CD4-positive, alpha-beta T cell (primary cell): ENCODE measurements at regions not wholly inside any gene's neighbourhood (a gene's known extent, or its start where the extent isn't known, plus 50 kb on each side); places are given as distances from the start of the nearest gene placed in this dataset.

Source experiments
- ATAC-seq: fragments of 200-7000 bp; cut with Tn5 transposase; one replicate; pipeline ENCODE4 v1.10.0; 2022; ENCODE audit warnings: mild to moderate bottlenecking; ENCODE audit not compliant: poor library complexity
- CTCF ChIA-PET: fragments of 350-600 bp; sonication (Branson Sonifier 250); formaldehyde crosslinking; loops from one replicate; lab custom pipeline; 2021; ENCODE audit warnings: antibody characterized with exemption, inconsistent platforms; lab: Charles Lee
- POLR2A ChIA-PET: fragments of 350-600 bp; sonication (Branson Sonifier 250); formaldehyde crosslinking; loops from one replicate; lab custom pipeline; 2021; ENCODE audit warnings: antibody characterized with exemption, inconsistent platforms; lab: Charles Lee
- DNase-seq, 14 experiments: peaks; one replicate each; pipeline ENCODE4 v3.0.0-alpha.2; 2013 to 2020; ENCODE audit warnings: mixed read lengths in 2 of 14
- H3K27ac ChIP-seq, 2 donors: one replicate each; pipeline versions ENCODE4 v1.5.1 to v1.7.0; 2013; ENCODE audit warnings: low read length in 2 of 2, low read depth in 1 of 2, mild to moderate bottlenecking in 1 of 2
- H3K27me3 ChIP-seq, 2 experiments: 1 replicate in 1 of 2; 2 replicates in 1 of 2; pipeline versions ENCODE4 v1.6.1 to v1.7.0; 2013; ENCODE audit warnings: low read length in 2 of 2, control low read depth in 1 of 2, mild to moderate bottlenecking in 1 of 2, moderate library complexity in 1 of 2; ENCODE audit not compliant: insufficient read depth in 2 of 2, control insufficient read depth in 1 of 2
- H3K36me3 ChIP-seq: one replicate; pipeline ENCODE4 v1.6.1; 2013; ENCODE audit warnings: low read length, control low read depth; ENCODE audit not compliant: insufficient read depth
- H3K4me1 ChIP-seq: one replicate; pipeline ENCODE4 v1.6.1; 2013; ENCODE audit warnings: low read length, control low read depth; ENCODE audit not compliant: insufficient read depth
- H3K4me3 ChIP-seq: one replicate; pipeline ENCODE4 v1.5.1; 2013; ENCODE audit warnings: mild to moderate bottlenecking, low read length, moderate library complexity
- H3K9me3 ChIP-seq, 2 experiments: 1 replicate in 1 of 2; 2 replicates in 1 of 2; pipeline versions ENCODE4 v1.6.1 to v1.7.0; 2013; ENCODE audit warnings: low read length in 2 of 2, mild to moderate bottlenecking in 2 of 2, control low read depth in 1 of 2, moderate library complexity in 1 of 2; ENCODE audit not compliant: control insufficient read depth in 1 of 2, insufficient read depth in 1 of 2
- H3K27ac Mint-ChIP-seq: one replicate; pipeline ENCODE4 v1.8.0; 2020; ENCODE audit warnings: mixed read lengths
- H3K27me3 Mint-ChIP-seq: one replicate; pipeline ENCODE4 v1.8.0; 2021; ENCODE audit warnings: mixed read lengths
- H3K36me3 Mint-ChIP-seq: one replicate; pipeline ENCODE4 v1.8.0; 2021; ENCODE audit warnings: low read depth, mixed read lengths
- H3K4me1 Mint-ChIP-seq: one replicate; pipeline ENCODE4 v1.8.0; 2021; ENCODE audit warnings: low read depth, mixed read lengths
- H3K4me3 Mint-ChIP-seq: one replicate; pipeline ENCODE4 v1.8.0; 2020; ENCODE audit warnings: mild to moderate bottlenecking, mixed read lengths
- H3K9me3 Mint-ChIP-seq: one replicate; pipeline ENCODE4 v1.8.0; 2020; ENCODE audit warnings: mixed read lengths
- intact Hi-C, 2 experiments: fragments of 100-400 bp; cut with DNase I in 1 of 2; cut with micrococcal nuclease in 1 of 2; formaldehyde crosslinking; loops; one replicate each; pipeline versions ENCODE4 v1.15.1 to v1.9.0; 2023 to 2025; cut with DNase I, micrococcal nuclease
- TF ChIP-seq, protein P1 (sequence below): fragments of 200-600 bp; IDR thresholded peaks from one replicate; pipeline ENCODE4 v1.8.0; 2022; ENCODE audit warnings: antibody characterized with exemption, mild to moderate bottlenecking

DNA sequence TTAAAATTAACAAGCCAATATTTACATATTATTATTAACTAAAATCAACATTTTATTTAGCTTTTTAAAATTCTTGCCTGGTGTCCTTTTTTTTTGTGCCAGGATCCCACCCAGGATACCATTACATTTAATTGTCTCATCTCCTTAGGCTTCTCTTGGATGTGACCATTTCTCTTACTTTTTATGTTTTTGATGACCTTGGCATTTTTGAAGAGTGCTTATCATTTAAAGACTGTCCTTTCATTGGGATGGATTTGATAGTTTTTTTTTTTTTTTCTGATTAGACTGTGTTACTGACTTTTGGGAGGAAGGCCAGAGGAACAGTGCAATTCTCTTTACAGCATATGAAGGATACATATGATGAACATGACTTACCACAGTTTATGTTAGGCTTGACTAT lies 181.4 kb upstream of the SMIM30 start:
- ChIA-PET CTCF (no interaction called here), POLR2A (no interaction called here)
- H3K9me3 Mint-ChIP-seq = peaks cover 3% of the 10 kb centered on the region
- Histone ChIP-seq H3K36me3 (no peaks in the 10 kb centered on the region), H3K4me1 (no peaks in the 10 kb centered on the region), H3K27me3 (no peaks in the 10 kb centered on the region), H3K9me3 (peaks cover 0 to 5% of the 10 kb centered on the region in 2 experiments), H3K27ac (no peak overlapping the region), H3K4me3 (no peak overlapping the region)
- no peak for DNase-seq
- no peak overlapping the region for H3K4me3 Mint-ChIP-seq
- ATAC-seq = no peak
- intact Hi-C loops = no loop called here
- no peaks in the 10 kb centered on the region for H3K27me3 Mint-ChIP-seq
- no peaks in the 10 kb centered on the region for H3K36me3 Mint-ChIP-seq
- TF ChIP-seq, protein P1, sequence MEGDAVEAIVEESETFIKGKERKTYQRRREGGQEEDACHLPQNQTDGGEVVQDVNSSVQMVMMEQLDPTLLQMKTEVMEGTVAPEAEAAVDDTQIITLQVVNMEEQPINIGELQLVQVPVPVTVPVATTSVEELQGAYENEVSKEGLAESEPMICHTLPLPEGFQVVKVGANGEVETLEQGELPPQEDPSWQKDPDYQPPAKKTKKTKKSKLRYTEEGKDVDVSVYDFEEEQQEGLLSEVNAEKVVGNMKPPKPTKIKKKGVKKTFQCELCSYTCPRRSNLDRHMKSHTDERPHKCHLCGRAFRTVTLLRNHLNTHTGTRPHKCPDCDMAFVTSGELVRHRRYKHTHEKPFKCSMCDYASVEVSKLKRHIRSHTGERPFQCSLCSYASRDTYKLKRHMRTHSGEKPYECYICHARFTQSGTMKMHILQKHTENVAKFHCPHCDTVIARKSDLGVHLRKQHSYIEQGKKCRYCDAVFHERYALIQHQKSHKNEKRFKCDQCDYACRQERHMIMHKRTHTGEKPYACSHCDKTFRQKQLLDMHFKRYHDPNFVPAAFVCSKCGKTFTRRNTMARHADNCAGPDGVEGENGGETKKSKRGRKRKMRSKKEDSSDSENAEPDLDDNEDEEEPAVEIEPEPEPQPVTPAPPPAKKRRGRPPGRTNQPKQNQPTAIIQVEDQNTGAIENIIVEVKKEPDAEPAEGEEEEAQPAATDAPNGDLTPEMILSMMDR = no peak
- no peaks in the 10 kb centered on the region for H3K4me1 Mint-ChIP-seq
- H3K27ac Mint-ChIP-seq = no peak overlapping the region

DNA sequence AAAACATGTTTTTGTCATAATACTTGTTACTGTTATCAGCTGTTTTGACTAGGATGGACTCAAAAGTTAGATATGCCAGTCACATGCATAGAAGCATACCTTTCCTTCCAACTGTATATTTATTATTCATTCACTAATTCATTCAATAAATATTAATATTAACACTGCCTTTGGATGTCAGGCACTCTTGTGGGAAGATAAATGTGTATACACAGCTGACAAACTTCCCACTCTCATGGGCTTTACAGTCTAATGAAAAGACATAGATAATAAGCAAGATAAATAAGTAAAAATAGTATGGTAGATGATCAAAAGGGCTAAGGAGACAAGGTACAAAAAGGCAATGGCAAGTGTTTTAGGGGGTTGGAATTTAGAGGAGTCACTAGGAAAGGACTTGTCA lies 180.1 kb upstream of the SMIM30 start:
- Histone ChIP-seq H3K9me3 (peaks cover 0 to 7% of the 10 kb centered on the region in 2 experiments), H3K27ac (no peak overlapping the region), H3K27me3 (no peaks in the 10 kb centered on the region), H3K4me3 (no peak overlapping the region), H3K4me1 (no peaks in the 10 kb centered on the region), H3K36me3 (no peaks in the 10 kb centered on the region)
- H3K27me3 Mint-ChIP-seq = no peaks in the 10 kb centered on the region
- ATAC-seq (no peak), DNase-seq (no peak)
- peaks cover 3% of the 10 kb centered on the region for H3K9me3 Mint-ChIP-seq
- intact Hi-C loops = no loop called here
- H3K4me3 Mint-ChIP-seq = no peak overlapping the region
- H3K4me1 Mint-ChIP-seq = no peaks in the 10 kb centered on the region
- H3K27ac Mint-ChIP-seq = no peak overlapping the region
- ChIA-PET CTCF (no interaction called here), POLR2A (no interaction called here)
- no peaks in the 10 kb centered on the region for H3K36me3 Mint-ChIP-seq
- TF ChIP-seq, protein P1 = no peak

DNA sequence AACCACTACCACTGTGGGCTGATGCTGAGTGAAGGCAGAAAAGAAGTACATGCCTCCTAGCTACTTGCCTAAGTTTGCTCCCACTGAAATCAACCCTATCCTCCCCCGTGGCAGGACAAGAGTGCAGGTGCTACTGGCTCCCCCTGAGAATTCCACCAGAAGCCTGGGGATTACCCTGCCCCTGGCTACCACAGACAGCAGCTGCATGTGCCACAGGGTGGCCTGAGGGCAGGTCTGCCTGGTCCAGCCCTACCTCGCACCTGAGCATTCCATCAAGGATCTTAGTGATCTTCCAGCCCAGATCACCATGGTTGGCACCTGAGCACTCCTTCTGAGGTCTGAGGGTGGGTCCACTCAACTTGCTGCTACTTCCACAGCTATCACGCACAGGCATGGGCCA lies 176.4 kb upstream of the SMIM30 start:
- intact Hi-C loops = no loop called here

More for the DNA sequence above, 176.4 kb upstream of the SMIM30 start:
- Mint-ChIP-seq H3K4me3 (no peak overlapping the region), H3K9me3 (no peaks in the 10 kb centered on the region), H3K4me1 (no peaks in the 10 kb centered on the region), H3K36me3 (no peaks in the 10 kb centered on the region), H3K27ac (no peak overlapping the region), H3K27me3 (no peaks in the 10 kb centered on the region)
- no peak for DNase-seq
- POLR2A ChIA-PET = no interaction called here
- CTCF ChIA-PET = no interaction called here
- Histone ChIP-seq H3K36me3 (no peaks in the 10 kb centered on the region), H3K4me1 (no peaks in the 10 kb centered on the region), H3K27me3 (no peaks in the 10 kb centered on the region), H3K9me3 (peaks cover 0 to 19% of the 10 kb centered on the region in 2 experiments), H3K4me3 (no peak overlapping the region), H3K27ac (no peak overlapping the region)
- no peak for ATAC-seq
- TF ChIP-seq, protein P1 = no peak
